Frontal cortex (tissue), 3 donors: ENCODE measurements at regions not wholly inside any gene's neighbourhood (a gene's known extent, or its start where the extent isn't known, plus 50 kb on each side); places are given as distances from the start of the nearest gene placed in this dataset.
A peak's percentile ranks its signal among the peaks of the same experiment; 100 is the strongest.
"Not testable (repeated sequence)": the region's sequence is repeated elsewhere in the genome, so short reads cannot be mapped to it uniquely, and the experiment has no call there.

Experiments
- DNase-seq, 2 donors: peaks; one replicate each; pipeline ENCODE4 v3.0.0; 2012; ENCODE audit warnings: low spot score in 2 of 2
- FAIRE-seq: peaks from 2 replicates; lab custom pipeline; 2012; peaks lifted over from hg19 to GRCh38; lab: Jason Lieb, UNC
- donor health status: control.
- donor health status: control.
- donor health status: control.

DNA sequence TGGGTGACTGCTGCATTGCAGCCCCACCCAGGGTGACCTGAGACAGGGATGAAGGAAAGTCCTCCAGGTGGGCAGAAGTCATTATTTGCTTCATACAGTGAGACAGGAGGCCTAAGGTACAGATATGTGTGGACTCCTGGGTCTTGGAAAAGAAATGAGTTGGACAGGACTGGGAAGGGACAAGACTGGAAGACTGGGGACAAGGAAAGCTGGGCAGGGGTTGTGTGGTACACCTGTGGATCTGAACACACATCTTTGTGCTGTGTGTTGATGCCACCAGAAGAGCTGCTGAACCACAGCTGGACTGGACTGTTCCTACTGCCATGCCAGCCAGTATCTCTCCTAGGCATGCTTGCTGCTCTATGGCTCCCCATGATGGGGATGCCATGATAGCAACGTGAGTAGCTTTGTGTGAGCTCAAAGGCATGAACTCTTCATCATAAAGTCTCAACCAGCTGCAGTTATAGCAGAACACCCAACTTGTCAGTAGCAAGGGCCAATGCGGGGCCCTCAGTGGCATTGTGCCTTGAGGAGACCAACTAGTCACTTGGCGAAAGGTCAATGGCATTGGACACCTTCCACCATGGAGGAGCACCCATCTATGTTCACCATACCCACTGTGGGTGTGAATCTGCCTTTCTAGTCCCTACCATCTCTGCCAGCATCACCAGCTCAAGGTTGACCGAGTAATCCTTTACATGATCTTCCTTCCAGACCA lies 76.0 kb upstream of the GRB10 start:
- FAIRE-seq, result no peak
- DNase-seq, result no peak

DNA sequence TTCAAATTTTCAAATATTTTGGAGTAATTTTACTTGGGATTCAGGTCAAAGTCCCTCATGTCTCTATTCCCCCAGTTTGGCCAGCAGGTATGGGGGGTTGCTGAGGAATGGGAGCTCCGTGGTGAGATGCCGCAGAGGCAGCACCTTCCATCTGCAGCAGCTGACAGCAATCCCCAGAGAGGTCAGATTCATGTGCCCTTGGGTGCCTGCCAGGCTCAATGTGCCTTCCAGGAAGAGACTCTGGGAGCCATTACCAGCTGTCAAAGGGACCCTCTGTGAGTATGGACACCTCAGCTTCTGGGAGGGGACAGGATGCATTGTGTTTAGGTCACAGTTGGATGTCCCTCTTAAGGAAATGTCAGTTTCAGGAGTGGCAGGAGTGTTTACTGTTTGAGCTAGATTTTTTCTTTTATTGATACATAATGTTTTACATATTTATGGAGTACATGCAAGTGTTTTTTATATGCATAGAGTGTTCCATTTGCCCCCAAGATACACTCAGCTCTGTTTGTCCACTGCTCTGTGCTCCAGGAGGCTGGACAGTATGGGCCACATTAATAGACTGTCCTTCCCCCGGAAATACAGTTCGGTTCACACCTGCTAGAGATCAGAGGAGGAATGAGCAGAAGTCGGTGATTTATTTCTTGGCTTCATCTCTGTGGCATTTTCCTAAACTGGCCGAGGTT lies 75.3 kb upstream of the GRB10 start:
- FAIRE-seq, result no peak

DNA sequence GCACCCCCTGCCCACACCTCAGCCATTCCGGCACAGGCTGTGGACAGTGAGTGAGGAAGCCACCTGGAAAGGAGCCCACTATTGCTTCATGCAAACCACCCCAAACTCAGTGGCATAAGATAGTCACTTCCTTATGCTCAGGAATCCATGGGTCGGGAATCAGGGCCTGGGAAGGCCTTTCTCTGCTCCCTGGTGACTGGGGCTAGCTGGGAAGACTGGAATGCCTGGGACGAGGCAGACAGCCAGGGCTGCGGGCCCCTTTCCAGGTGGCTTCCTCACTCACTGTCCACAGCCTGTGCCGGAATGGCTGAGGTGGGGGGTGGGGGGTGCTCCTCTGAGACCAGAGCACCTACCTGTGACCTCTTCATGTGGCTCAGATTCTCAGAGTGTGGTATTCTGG lies 74.1 kb upstream of the GRB10 start:
- no peak for FAIRE-seq
- no peak for DNase-seq

More for the DNA sequence above, 75.3 kb upstream of the GRB10 start:
- no peak for DNase-seq

DNA sequence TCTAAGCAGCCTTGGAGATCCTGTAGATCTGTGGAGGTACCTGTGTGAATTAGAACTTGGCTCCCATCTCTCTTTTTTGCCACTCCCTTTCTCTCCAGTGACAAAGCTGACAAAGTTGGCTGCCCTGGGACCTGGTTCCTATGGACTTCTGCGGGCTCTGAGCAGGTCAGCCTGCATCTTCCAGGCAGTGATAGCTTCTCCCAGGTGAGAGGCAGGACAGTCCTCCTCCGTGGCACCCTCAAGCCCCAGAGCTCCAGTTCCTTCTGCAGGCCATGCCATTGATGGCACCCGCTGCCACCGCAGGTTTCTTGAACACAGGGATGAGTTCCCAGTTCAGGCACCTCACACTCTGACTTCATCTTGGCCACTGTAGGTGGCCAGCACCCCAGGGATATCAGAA lies 73.5 kb upstream of the GRB10 start:
- no peak for FAIRE-seq
- no peak for DNase-seq

DNA sequence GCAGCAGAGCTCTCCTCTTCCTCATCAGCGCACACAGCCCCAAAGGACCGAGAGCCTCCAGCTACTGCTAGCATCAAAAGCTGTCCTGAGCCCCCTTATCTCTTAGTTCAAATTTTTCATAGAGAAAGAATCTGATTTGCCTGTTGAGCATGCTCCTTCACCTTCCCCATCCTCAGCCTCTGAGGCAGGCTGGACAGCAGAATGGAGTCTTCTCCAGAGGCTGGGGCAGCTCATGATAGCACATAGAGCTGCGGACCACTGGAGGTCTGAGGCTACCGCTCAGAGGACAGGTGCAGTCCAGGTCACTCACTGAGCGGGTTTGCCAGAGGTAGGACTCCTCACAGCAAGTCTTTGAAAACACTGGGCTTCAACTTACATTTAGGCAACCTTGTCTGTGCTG lies 72.8 kb upstream of the GRB10 start:
- DNase-seq (no peak), FAIRE-seq (no peak)

DNA sequence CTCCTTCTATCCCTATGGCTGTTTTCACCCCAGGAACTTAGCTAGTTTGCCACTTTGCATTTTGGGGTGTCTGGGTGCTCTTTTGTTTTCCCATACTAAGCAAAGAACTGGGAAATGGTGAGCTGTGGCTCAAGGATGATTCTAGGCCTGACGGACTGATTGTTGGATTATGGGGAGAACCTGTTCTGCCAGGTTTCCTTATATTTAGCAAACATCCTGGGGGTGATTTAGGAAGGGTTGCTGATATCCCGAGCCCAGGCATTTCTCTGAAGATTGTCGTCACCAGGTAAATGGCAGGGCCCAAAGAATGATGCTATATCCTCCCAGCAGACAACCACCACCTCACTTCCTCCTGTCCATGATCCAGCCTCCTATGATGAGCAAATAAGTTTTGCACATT lies 72.1 kb upstream of the GRB10 start:
- FAIRE-seq (no peak), DNase-seq (no peak)

DNA sequence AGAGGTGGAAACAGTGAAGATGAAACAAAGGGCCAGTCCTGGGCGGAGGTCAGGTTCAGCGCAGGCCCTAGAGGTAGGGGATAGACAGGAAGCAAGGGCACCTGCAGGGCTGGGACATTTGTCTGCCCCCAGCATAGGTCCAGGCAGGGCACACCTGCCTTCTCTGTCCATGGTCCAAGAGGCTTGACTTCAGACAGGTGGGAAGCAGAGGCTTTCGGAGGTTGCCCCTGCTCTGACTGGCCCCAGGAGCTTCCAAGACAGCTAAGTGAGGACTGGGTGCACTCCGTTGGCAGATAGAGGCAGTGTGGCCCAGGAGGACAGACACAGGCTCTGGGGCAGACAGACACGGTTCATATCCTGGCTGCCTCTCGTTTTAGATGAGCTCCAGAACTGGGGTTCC lies 71.6 kb upstream of the GRB10 start:
- DNase-seq (no peak), FAIRE-seq (no peak)

DNA sequence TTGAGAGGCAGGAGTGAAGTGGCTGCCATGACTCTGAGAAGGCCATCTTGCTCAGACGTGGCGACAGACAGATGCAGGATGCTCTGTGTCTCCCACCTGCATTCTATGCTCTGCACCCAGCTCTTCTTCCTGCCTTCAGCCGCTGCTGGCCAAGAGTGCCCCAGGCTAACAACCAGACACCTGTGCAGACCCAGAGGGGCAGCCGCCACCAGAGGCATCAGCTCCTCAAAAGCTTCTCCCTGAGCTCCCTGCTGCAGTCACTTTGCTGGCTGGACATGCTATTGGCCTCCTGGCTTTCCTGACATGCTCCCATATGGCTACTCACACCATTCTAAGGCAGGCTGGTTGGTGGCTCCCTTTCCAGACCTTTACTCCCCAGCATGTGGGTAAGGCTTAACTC lies 70.6 kb upstream of the GRB10 start:
- DNase-seq (no peak), FAIRE-seq (no peak)

DNA sequence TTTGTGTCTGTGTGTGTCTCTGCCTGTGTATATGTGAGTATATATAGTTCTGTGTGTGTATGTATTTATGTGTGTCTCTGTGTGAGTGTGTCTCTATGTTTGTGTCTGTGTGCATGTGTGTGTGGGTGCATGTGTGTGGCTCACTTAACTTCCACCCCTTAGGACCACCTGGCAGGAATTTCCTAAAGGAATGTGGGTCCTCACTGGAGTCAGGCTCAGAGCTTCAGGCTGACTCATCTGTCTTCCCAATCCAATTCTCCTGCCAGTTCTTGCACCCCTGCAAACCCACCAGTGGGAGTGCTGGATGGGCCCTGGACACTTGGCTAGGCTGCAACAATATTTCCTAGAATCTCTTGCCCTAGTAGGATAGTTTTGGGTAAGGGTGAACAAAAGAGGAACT lies 70.2 kb upstream of the GRB10 start:
- DNase-seq (no peak), FAIRE-seq (no peak)

DNA sequence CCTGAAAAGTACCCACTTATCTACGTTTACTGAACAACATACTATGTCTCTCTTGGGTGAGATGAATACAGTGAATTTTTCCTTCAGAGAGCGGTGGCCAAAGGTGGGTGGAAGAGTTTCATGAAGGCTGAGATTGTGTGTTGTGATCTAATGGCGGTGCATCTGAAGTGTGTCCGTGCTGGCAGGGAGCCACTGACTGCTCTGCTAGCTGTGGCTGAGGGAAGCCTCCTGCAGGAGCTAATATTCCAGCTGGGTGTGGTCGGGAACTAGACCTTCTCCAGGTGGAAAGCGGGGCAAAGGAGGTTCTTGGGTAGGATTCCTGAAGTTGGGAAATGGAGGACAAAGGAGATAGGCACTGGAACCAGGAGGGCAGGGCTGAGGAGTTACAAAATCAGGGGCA lies 69.2 kb upstream of the GRB10 start:
- no peak for DNase-seq
- no peak for FAIRE-seq

DNA sequence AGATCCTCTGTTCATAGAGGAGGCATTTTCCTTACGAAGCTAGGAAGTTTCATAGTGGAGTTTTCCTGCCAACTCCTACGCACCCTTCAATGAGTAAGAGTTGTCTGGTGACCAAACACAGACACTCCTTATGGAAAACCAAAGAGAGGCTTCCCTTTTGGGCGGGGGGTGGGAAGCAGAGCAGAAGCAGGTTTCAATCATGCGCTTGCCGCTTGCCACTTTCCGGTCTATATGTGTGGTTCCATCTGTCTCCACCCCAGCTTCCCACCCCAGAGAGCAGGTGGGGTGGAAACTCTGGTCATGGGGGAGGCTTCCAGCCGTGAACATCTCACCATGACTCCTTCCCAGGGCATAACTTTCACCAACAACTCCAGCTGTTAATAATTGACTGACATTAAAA lies 68.8 kb upstream of the GRB10 start:
- FAIRE-seq, result no peak
- DNase-seq, result peak in 1 of 2 donors; percentile 22

DNA sequence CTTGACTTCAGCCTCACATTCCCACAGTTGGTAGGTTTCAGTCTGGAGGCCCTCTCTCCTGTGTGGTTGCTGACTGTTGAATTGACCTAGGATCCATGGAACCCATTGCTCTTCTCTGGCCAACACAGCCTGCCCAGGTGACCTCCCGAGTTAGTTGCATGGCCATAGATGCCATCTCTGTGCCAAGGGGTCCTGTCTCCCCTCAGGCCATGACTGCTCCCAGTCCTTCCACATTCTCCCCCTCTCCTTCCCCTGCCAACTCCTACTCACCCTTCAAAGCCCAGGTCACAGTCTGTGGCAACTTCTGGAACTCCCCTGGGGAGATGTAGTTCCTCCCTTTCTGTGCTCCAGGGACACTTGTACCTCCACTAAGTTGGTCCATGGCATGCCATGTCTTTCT lies 67.3 kb upstream of the GRB10 start:
- DNase-seq, result no peak
- no peak for FAIRE-seq

DNA sequence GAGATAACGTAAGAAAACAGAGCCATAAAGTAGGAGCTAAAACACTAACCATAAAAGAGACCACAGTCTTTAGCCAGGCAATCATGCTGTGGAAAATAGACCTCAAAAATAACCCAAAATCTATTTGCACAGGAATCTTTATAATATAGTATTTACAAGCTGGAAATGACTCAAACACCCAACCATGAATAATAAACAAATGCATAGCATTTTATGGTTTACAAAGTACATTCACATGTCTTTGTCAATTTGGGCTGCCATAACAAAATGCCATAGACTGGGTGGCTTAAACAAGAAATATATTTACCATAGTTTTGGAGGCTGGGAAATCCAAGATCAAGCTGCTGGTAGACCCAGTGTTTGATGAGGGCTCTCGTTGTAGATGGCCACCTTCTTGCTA lies 65.5 kb upstream of the GRB10 start:
- DNase-seq, result no peak
- FAIRE-seq, result no peak

DNA sequence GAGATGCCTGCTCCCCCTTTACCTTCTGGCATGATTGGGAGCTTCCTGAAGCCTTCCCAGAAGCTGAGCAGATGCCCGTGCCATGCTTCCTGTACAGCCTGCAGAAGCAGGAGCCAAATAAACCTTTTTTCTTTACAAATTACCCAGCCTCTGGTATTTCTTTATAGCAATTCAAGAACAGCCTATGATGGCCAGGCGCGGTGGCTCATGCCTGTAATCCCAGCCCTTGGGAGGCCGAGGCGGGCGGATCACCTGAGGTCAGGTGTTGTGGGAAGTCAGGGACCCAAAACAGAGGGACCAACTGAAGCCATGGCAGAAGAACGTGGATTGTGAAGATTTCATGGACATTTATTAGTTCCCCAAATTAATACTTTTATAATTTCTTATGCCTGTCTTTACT lies 62.2 kb upstream of the GRB10 start:
- DNase-seq, FAIRE-seq: not testable (repeated sequence)

DNA sequence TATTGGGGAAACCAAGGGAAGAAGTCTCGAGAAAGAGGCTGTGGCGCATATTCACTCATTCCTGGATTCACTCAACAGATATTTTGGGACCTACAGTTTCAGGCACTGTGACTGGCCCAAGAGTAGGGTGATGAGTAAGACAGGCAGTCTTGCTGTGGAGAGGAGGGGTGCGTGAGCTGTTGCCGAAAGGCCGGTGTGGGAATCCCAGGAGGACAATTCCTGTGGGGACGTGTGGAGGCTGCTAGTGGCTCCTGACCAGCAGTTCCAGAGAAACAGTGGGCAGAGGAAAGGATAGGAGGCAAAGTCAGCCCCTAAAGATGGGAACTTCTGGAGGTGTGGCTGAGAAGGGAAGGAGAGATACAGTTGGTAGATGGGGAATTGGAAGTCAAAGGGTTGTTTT lies 59.3 kb upstream of the GRB10 start:
- DNase-seq (no peak), FAIRE-seq (no peak)

DNA sequence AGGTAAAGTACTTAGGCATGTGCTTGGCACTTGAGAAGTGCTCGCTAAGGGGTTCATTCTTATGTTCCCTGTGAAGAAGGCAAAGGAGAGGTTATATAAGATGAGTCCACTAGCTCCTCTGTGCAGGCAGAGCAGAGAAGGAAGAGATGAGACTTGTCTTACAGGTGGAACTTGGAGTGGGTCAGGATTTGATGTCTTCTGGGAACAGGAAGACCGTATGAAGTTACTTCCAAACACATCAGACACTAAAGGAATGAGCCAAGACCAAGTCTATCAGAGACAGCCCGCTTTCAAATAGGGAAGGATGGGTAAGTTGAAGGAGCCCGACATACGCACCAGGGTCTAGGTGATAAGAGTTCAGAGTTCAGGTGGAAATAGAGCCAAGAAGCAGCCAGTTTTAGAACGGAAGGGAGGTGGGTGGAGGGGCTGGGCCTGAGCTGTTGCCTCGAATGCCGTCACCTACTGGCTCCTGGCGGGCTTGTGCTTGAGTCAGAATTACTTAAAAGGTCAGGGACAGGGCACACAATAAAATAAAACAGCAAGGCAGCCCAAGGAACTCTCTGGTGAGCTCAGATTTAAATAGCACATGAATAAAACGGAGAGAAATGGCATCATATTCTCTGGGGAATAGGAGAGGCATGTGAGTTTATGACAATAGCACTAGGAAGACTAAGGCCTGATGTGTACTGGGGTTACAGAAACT lies 56.1 kb upstream of the GRB10 start:
- FAIRE-seq (no peak), DNase-seq (no peak)

DNA sequence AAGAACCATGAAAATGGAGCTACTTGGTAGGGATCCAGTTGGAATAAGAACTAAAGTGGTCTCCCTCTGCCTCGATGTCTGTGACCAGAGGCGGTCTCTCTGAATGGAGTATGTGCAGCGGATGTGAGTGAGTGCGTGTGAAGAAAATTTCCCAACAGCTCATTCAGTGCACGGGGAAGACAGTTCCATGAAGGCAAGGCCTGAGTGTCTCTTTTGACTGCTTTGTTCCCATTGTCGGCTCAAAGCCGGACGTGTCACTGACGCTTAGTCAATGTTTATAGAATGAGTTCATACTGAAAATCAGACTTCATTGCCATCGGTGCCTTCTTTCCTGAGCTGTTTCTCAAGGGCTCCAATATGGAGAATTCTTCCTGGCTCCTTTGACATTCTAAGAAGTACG lies 55.3 kb upstream of the GRB10 start:
- DNase-seq, result no peak
- no peak for FAIRE-seq

DNA sequence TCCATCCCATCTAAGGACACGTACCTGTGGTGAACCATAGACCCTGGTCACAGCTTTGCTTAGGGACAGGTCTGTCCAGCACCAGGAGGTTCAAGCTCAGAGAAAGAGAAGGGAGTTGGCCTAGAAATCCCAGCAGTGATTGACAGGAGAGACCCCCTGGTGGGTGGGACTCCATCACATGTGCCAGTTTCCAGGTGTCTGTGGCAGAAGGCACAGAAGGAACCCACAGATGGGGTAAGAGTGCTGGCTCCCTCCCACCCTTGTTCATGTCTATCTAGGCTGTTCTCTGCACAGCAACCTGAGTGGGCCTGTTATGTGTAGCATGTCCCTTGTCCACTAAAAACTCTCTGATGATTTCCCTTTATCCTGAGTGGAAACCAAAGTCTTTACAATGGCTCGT lies 54.0 kb upstream of the GRB10 start:
- FAIRE-seq (no peak), DNase-seq (no peak)

DNA sequence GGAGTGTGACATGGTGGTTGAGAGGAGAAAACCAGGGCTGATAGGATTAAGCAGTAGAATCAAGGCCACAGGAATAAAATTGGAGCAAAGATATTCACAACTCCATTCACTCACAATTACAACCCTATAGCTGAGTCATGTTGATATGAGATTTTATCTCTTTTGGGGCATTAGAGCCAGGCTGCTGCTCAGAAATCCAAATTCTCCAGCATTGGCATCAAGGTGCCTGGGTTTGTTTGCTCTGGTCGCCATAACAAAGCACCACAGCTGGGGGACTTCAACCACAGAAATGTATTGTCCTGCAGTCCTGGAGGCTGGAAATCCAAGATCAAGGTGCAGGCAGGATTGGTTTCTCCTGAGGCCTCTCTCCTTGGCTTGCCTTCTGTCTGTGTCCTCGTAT lies 52.5 kb upstream of the GRB10 start:
- DNase-seq, result no peak
- FAIRE-seq, result no peak

DNA sequence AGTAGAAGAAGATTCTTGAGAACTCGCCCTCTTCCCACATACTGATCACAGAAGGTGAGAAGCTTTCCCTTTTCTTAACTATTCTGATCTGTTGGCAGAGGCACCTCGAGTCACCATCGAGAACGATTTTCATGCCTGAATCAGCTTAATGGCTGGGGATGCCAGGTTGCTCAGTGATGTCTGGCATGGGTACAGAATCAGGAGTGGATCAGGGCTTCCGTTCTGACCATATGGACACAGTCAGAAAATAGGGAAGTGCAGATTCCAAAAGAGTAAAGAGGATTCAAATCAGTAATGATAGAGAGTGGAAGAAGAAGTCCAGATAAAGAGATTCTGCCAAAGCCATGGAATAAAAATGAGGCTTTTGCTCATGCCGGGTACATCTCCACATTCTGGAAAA lies 52.0 kb upstream of the GRB10 start:
- DNase-seq (no peak), FAIRE-seq (no peak)

DNA sequence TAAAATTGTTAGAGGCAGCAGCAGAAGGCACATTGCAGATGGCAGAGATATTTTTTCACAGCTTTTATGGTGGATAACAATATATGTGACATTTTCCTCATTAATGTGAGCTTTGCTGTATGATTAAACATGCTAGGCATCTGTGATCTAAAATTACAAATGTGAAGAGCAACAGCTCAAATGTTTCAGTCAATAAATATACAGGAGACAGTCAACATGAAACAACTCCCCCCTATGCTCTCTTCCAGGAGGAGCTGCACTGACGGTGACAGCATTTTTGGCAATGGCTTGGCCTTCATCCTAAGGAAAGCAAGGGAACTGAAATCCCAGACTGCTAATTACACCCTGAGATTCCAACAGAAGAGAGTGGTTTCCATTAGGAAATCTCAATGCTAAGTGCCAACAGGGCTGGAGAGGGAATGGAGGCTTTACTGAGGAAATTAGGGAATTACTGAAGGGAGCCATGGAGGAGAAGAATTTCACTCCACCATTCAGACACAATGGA lies 51.4 kb upstream of the GRB10 start:
- no peak for DNase-seq
- no peak for FAIRE-seq
